Glutamatergic neuron (in vitro differentiated cells): ENCODE measurements at regions not wholly inside any gene's neighbourhood (a gene's known extent, or its start where the extent isn't known, plus 50 kb on each side); places are given as distances from the start of the nearest gene placed in this dataset.

Source experiments
- DNase-seq: peaks from one replicate; pipeline ENCODE4 v3.0.0; 2022
- H3K27ac Mint-ChIP-seq: one replicate; pipeline ENCODE4 v1.8.0; 2020; ENCODE audit warnings: mild to moderate bottlenecking, mixed read lengths, inconsistent platforms; ENCODE audit not compliant: unreplicated experiment
- H3K27me3 Mint-ChIP-seq: one replicate; pipeline ENCODE4 v1.8.0; 2020; ENCODE audit warnings: mild to moderate bottlenecking, moderate library complexity, mixed read lengths, inconsistent platforms; ENCODE audit not compliant: unreplicated experiment
- H3K36me3 Mint-ChIP-seq: one replicate; pipeline ENCODE4 v1.8.0; 2020; ENCODE audit warnings: mild to moderate bottlenecking, mixed read lengths, inconsistent platforms; ENCODE audit not compliant: unreplicated experiment
- H3K4me1 Mint-ChIP-seq: one replicate; pipeline ENCODE4 v1.8.0; 2020; ENCODE audit warnings: mild to moderate bottlenecking, low read depth, mixed read lengths, inconsistent platforms; ENCODE audit not compliant: unreplicated experiment
- H3K4me3 Mint-ChIP-seq: one replicate; pipeline ENCODE4 v1.8.0; 2020; ENCODE audit warnings: mild to moderate bottlenecking, mixed read lengths, inconsistent platforms; ENCODE audit not compliant: unreplicated experiment
- H3K9me3 Mint-ChIP-seq: one replicate; pipeline ENCODE4 v1.8.0; 2020; ENCODE audit warnings: mild to moderate bottlenecking, moderate library complexity, mixed read lengths, inconsistent platforms; ENCODE audit not compliant: unreplicated experiment
- TF ChIP-seq, protein P1 (sequence below): fragments of 200-600 bp; sonication (generic); IDR thresholded peaks from one replicate; pipeline ENCODE4 v1.5.0; 2021; ENCODE audit not compliant: partially characterized antibody, unreplicated experiment

- Mint-ChIP-seq H3K36me3 (no peaks in the 10 kb centered on the region), H3K27me3 (peaks cover 14% of the 10 kb centered on the region), H3K27ac (peak overlapping the region; percentile 98), H3K9me3 (peaks cover 30% of the 10 kb centered on the region), H3K4me3 (peak overlapping the region; percentile 74), H3K4me1 (peaks cover 73% of the 10 kb centered on the region)
- TF ChIP-seq, protein P1, sequence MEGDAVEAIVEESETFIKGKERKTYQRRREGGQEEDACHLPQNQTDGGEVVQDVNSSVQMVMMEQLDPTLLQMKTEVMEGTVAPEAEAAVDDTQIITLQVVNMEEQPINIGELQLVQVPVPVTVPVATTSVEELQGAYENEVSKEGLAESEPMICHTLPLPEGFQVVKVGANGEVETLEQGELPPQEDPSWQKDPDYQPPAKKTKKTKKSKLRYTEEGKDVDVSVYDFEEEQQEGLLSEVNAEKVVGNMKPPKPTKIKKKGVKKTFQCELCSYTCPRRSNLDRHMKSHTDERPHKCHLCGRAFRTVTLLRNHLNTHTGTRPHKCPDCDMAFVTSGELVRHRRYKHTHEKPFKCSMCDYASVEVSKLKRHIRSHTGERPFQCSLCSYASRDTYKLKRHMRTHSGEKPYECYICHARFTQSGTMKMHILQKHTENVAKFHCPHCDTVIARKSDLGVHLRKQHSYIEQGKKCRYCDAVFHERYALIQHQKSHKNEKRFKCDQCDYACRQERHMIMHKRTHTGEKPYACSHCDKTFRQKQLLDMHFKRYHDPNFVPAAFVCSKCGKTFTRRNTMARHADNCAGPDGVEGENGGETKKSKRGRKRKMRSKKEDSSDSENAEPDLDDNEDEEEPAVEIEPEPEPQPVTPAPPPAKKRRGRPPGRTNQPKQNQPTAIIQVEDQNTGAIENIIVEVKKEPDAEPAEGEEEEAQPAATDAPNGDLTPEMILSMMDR, result no peak
- no peak for DNase-seq
Measured at GRCh38 chr4:112896609-112897190, 152.8 kb upstream of the ANK2 start.

GRCh38 chr4:112897543-112897942 is 151.9 kb upstream of the ANK2 start:
- Mint-ChIP-seq H3K27ac (peak overlapping the region; percentile 98), H3K27me3 (peaks cover 16% of the 10 kb centered on the region), H3K36me3 (no peaks in the 10 kb centered on the region), H3K4me1 (peaks cover 76% of the 10 kb centered on the region), H3K9me3 (peaks cover 32% of the 10 kb centered on the region), H3K4me3 (peak overlapping the region; percentile 74)
- TF ChIP-seq, protein P1, result no peak
- peak; percentile 69 for DNase-seq

GRCh38 chr4:112898357-112899141 is 150.9 kb upstream of the ANK2 start:
- peak overlapping the region; percentile 66 for H3K4me3 Mint-ChIP-seq
- DNase-seq, result no peak
- peak overlapping the region; percentile 93 for H3K27ac Mint-ChIP-seq
- TF ChIP-seq, protein P1, result no peak
- peaks cover 80% of the 10 kb centered on the region for H3K4me1 Mint-ChIP-seq
- H3K9me3 Mint-ChIP-seq, result peaks cover 32% of the 10 kb centered on the region
- no peaks in the 10 kb centered on the region for H3K36me3 Mint-ChIP-seq
- peaks cover 16% of the 10 kb centered on the region for H3K27me3 Mint-ChIP-seq

- Mint-ChIP-seq H3K27me3 (peaks cover 16% of the 10 kb centered on the region), H3K4me1 (peaks cover 80% of the 10 kb centered on the region), H3K36me3 (no peaks in the 10 kb centered on the region), H3K27ac (peak overlapping the region; percentile 95), H3K4me3 (peak overlapping the region; percentile 34), H3K9me3 (peaks cover 24% of the 10 kb centered on the region)
- no peak for DNase-seq
- TF ChIP-seq, protein P1, result no peak
Measured at GRCh38 chr4:112900416-112900815, 149.0 kb upstream of the ANK2 start.

GRCh38 chr4:112901962-112902411 is 147.5 kb upstream of the ANK2 start:
- H3K27me3 Mint-ChIP-seq, result peaks cover 13% of the 10 kb centered on the region
- peaks cover 72% of the 10 kb centered on the region for H3K4me1 Mint-ChIP-seq
- no peak for DNase-seq
- TF ChIP-seq, protein P1, result no peak
- peaks cover 6% of the 10 kb centered on the region for H3K36me3 Mint-ChIP-seq
- peak overlapping the region; percentile 55 for H3K4me3 Mint-ChIP-seq
- peak overlapping the region; percentile 87 for H3K27ac Mint-ChIP-seq
- H3K9me3 Mint-ChIP-seq, result peaks cover 19% of the 10 kb centered on the region
